NCI-H146 (cell line): ENCODE measurements at regions not wholly inside any gene's neighbourhood (a gene's known extent, or its start where the extent isn't known, plus 50 kb on each side); places are given as distances from the start of the nearest gene placed in this dataset.
"Not testable (repeated sequence)": the region's sequence is repeated elsewhere in the genome, so short reads cannot be mapped to it uniquely, and the experiment has no call there.

ENCODE experiments used
- DNase-seq: peaks from one replicate; lab custom pipeline; 2025; lab: John Stamatoyannopoulos, UW

- DNase-seq: no peak
These were observed 51.0 kb upstream of the LIFR start for GRCh38 chr5:38607396-38607795.

- DNase-seq: no peak
These were observed 51.6 kb upstream of the LIFR start for GRCh38 chr5:38607930-38608564.

- DNase-seq: no peak
These were observed 52.4 kb upstream of the LIFR start for GRCh38 chr5:38608874-38609273.

GRCh38 chr5:38612851-38613250 lies 56.4 kb upstream of the LIFR start:
- DNase-seq: no peak

GRCh38 chr5:38613490-38613889 lies 57.0 kb upstream of the LIFR start:
- DNase-seq: no peak

- DNase-seq: no peak
These were observed 57.8 kb upstream of the LIFR start for GRCh38 chr5:38613992-38614836.

- no peak for DNase-seq
These were observed 58.6 kb upstream of the LIFR start for GRCh38 chr5:38615042-38615441.

GRCh38 chr5:38615981-38616451 lies 59.6 kb upstream of the LIFR start:
- no peak for DNase-seq

GRCh38 chr5:38618154-38618553 lies 61.7 kb upstream of the LIFR start:
- no peak for DNase-seq

GRCh38 chr5:38621331-38621730 lies 64.9 kb upstream of the LIFR start:
- DNase-seq: no peak

GRCh38 chr5:38621840-38622437 lies 65.5 kb upstream of the LIFR start:
- DNase-seq: no peak

- DNase-seq: no peak
These were observed 66.3 kb upstream of the LIFR start for GRCh38 chr5:38622723-38623129.

GRCh38 chr5:38624541-38624940 lies 68.1 kb upstream of the LIFR start:
- DNase-seq: not testable (repeated sequence)

- DNase-seq: not testable (repeated sequence)
These were observed 74.9 kb upstream of the LIFR start for GRCh38 chr5:38631376-38631775.

GRCh38 chr5:38634568-38635369 lies 78.3 kb upstream of the LIFR start:
- no peak for DNase-seq

GRCh38 chr5:38636626-38637025 lies 80.2 kb upstream of the LIFR start:
- no peak for DNase-seq

- no peak for DNase-seq
These were observed 82.2 kb upstream of the LIFR start for GRCh38 chr5:38638656-38639055.

GRCh38 chr5:38639377-38640358 lies 83.2 kb upstream of the LIFR start:
- DNase-seq: no peak

GRCh38 chr5:38641003-38641402 lies 84.6 kb upstream of the LIFR start:
- no peak for DNase-seq

- no peak for DNase-seq
These were observed 85.9 kb upstream of the LIFR start for GRCh38 chr5:38642189-38642911.
